H1 (cell line): ENCODE measurements at regions not wholly inside any gene's neighbourhood (a gene's known extent, or its start where the extent isn't known, plus 50 kb on each side); places are given as distances from the start of the nearest gene placed in this dataset.

Experiments
- CTBP2 ChIP-seq: IDR thresholded peaks from 2 replicates; pipeline ENCODE4 v1.7.0; 2011; ENCODE audit warnings: borderline replicate concordance, mild to moderate bottlenecking, moderate library complexity, mixed read lengths, low read length; ENCODE audit not compliant: insufficient read depth, insufficient read length
- KDM4A ChIP-seq: IDR thresholded peaks from one replicate; pipeline ENCODE4 v1.7.1; 2012; ENCODE audit warnings: low read depth, mild to moderate bottlenecking, moderate library complexity, low read length, inconsistent platforms; ENCODE audit not compliant: severe bottlenecking
- TF ChIP-seq, protein P1 (sequence below), 3 experiments: IDR thresholded peaks; 1 replicate in 2 of 3; 2 replicates in 1 of 3; pipeline versions ENCODE4 v1.5.1 to v1.6.1; 2011; ENCODE audit warnings: low read length in 3 of 3, mild to moderate bottlenecking in 3 of 3, inconsistent platforms in 2 of 3, low read depth in 1 of 3, moderate library complexity in 1 of 3; ENCODE audit not compliant: insufficient read depth in 1 of 3; ENCODE audit errors: control extremely low read depth in 1 of 3

DNA sequence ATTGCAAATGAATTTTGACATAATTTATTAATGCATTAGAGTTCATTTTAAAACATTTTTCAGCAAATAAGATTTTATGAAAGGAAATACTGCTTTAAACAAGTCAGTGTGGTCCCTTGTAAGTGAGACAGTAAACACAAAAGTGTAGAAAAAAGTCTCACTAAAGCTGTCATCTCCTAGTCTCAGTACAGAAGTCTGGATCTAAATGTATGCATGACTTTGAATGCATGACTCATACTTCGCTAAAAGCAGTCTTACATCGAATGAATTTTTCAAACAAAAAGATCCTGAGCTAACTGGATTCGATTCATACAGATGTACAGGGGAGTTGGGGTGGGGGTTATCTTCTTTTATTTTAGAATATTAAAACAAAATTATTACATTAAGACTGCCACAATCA lies 207.4 kb upstream of the VCX start (continued):
- TF ChIP-seq, protein P1, sequence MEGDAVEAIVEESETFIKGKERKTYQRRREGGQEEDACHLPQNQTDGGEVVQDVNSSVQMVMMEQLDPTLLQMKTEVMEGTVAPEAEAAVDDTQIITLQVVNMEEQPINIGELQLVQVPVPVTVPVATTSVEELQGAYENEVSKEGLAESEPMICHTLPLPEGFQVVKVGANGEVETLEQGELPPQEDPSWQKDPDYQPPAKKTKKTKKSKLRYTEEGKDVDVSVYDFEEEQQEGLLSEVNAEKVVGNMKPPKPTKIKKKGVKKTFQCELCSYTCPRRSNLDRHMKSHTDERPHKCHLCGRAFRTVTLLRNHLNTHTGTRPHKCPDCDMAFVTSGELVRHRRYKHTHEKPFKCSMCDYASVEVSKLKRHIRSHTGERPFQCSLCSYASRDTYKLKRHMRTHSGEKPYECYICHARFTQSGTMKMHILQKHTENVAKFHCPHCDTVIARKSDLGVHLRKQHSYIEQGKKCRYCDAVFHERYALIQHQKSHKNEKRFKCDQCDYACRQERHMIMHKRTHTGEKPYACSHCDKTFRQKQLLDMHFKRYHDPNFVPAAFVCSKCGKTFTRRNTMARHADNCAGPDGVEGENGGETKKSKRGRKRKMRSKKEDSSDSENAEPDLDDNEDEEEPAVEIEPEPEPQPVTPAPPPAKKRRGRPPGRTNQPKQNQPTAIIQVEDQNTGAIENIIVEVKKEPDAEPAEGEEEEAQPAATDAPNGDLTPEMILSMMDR (IDR thresholded peaks at IDR 0.05; ENCODE audit: control extremely low read depth in 1 of 3, insufficient read depth in 1 of 3, low read depth in 1 of 3, low read length in 3 of 3), result no peak
- no peak for TF ChIP-seq CTBP2
- TF ChIP-seq KDM4A, result no peak
